ENCODE measurements at regions not wholly inside any gene's neighbourhood (a gene's known extent, or its start where the extent isn't known, plus 50 kb on each side); places are given as distances from the start of the nearest gene placed in this dataset.

DNA sequence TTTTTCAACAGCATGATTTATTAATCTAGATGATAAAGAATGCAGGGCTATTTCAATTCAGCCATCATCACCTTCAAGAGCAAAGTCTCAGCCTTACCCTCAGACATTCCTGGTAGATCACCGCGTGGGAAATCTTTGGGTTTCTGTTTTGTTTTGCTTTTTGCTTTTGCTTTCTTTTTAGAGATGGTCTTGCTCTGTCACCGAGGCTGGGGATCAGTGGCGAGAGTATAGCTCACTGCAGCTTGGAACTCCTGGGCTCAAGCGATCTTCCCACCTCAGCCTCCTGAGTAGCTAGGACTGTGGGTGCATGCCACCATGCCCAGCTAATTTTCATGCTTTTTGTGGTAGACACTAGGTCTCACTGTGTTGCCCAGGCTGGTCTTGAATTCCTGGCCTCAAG is 289.7 kb downstream of the AJAP1 start:
- TF ChIP-seq, protein P1, sequence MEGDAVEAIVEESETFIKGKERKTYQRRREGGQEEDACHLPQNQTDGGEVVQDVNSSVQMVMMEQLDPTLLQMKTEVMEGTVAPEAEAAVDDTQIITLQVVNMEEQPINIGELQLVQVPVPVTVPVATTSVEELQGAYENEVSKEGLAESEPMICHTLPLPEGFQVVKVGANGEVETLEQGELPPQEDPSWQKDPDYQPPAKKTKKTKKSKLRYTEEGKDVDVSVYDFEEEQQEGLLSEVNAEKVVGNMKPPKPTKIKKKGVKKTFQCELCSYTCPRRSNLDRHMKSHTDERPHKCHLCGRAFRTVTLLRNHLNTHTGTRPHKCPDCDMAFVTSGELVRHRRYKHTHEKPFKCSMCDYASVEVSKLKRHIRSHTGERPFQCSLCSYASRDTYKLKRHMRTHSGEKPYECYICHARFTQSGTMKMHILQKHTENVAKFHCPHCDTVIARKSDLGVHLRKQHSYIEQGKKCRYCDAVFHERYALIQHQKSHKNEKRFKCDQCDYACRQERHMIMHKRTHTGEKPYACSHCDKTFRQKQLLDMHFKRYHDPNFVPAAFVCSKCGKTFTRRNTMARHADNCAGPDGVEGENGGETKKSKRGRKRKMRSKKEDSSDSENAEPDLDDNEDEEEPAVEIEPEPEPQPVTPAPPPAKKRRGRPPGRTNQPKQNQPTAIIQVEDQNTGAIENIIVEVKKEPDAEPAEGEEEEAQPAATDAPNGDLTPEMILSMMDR (IDR thresholded peaks at IDR 0.05; ENCODE audit: insufficient read depth, low read depth, low read length, missing control alignments) = no peak
- H3K4me3 ChIP-seq (ENCODE audit: low read length) = no peak overlapping the region
- DNase-seq (ENCODE audit: low read depth) = no peak

DNA sequence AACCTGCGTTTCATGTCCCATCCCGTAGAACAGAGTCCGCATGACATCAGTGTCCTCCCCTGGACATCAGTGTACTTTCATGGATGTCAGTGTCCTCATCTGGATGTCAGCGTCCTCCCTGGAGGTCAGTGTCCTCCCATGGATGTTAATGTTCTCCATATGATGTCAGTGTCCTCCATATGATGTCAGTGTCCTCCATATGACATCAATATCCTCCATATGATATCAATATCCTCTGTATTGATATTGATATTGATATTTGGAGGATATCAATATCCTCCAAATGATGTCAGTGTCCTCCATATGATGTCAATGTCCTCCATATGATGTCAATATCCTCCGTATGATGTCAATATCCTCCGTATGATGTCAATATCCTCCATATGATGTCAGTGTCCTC is 284.9 kb downstream of the AJAP1 start:
- no peak overlapping the region for H3K4me3 ChIP-seq (ENCODE audit: low read length)
- TF ChIP-seq, protein P1 (IDR thresholded peaks at IDR 0.05; ENCODE audit: insufficient read depth, low read depth, low read length, missing control alignments) = no peak

DNA sequence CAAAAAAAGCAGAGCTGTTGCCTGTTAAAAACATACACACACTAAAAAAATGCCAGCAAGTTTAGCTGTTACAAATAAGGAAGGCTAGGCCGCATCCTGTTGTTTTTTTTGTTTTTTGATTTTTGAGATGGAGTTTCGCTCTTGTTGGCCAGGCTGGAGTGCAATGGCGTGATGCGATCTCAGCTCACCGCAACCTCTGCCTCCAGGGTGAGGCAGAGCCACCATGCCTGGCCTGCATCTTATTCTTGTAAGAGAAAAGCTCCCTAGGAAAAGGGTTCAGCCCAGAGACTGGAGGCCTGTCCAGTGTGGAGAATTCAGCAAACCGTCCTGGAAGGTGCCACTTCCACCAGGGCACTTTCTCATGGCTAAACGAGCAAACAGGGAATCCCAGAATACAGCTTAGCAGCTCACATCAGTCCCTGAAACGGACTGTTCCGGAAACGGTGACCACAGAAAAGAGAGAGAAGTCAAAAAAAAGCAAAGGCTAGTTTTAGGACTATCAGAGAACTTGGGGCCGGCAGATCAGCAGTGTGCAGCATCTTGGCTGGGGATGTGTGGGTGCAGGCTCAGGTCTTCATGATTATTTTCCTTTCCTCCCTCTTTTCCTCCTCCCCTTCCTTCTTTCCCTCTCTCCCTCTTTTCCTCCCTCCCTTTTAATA is 283.6 kb downstream of the AJAP1 start:
- TF ChIP-seq, protein P1 (IDR thresholded peaks at IDR 0.05; ENCODE audit: insufficient read depth, low read depth, low read length, missing control alignments) = no peak
- H3K4me3 ChIP-seq (ENCODE audit: low read length) = no peak overlapping the region
- DNase-seq (ENCODE audit: low read depth) = no peak

More for the DNA sequence above, 284.9 kb downstream of the AJAP1 start:
- DNase-seq (ENCODE audit: low read depth) = no peak

DNA sequence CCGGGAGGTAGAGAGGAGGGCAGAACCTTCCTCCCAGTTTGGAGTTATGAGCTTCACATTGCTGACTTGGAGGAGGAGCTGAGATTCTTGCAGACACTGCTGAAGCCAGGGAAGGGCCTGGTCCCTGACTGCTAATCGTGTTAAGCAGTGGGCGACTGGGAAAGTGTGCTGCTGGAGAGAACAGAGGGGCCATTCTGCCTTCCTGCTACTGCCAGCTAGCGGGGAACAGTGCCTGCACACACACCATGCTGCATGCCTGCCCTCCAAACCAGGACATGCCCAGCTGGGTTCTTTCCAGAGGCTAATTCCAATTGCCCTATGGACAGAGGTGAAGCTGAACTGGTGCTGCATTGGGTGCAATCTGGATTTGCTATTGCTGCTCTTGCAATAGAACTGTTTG is 281.4 kb downstream of the AJAP1 start:
- no peak overlapping the region for H3K4me3 ChIP-seq (ENCODE audit: low read length)
- TF ChIP-seq, protein P1 (IDR thresholded peaks at IDR 0.05; ENCODE audit: insufficient read depth, low read depth, low read length, missing control alignments) = no peak
- no peak for DNase-seq (ENCODE audit: low read depth)

DNA sequence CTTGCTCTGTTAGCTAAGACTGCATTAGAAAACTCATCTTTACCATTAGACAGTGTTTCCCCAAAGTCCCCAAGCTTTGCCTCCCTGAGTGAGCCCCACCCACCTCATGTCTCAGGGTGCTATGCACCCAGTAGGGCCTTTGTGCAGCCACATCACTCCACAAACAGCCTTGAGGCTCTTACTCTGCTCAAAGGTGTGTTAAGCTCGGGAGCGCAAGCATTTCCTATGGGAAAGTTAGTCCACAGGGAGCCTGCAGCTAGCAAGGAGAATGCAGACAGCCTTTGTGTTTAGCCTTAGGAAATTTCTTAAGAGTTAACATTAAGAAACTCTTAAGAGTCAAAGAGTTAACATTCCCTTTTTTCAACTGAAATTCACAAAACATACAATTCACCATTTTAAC is 278.8 kb downstream of the AJAP1 start:
- H3K4me3 ChIP-seq (ENCODE audit: low read length) = no peak overlapping the region
- TF ChIP-seq, protein P1 (IDR thresholded peaks at IDR 0.05; ENCODE audit: insufficient read depth, low read depth, low read length, missing control alignments) = no peak
- DNase-seq (ENCODE audit: low read depth) = no peak

DNA sequence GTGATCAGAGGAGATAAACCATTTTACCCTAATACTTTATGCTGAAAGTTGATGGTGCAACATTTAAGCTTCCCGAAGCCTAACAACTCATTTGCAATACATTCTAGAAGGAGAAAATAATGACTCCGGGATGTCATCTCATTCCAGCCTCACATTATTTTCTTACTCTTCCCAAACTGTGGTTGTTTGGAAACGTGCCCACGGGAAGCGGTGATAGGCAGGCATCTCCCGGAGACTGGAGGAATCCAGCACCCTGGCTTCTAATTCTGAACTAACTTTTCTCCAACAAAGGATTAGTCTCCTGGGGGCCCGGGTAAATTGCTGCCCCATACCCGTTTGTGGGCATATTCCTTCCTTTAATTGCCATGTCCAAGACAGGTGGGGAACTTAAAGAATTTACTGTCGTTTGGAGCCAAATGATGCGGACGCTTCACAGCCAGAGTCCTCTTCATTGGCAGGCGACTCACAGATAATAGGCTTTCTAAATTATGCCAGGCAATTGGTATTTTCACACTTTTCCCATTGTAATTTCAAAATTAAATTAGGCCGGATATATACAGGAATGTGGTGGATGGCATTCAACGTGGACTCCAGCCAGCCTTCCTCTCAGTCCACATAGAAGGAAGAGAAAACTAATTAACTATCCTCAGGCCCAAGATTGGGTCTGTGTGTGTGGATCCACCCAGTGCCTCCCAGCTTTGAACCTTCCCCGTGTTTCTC is 278.1 kb downstream of the AJAP1 start:
- TF ChIP-seq, protein P1 (IDR thresholded peaks at IDR 0.05; ENCODE audit: insufficient read depth, low read depth, low read length, missing control alignments) = no peak
- no peak for DNase-seq (ENCODE audit: low read depth)
- H3K4me3 ChIP-seq (ENCODE audit: low read length) = no peak overlapping the region
